HUES6 (cell line): ENCODE measurements at regions not wholly inside any gene's neighbourhood (a gene's known extent, or its start where the extent isn't known, plus 50 kb on each side); places are given as distances from the start of the nearest gene placed in this dataset.

Source experiments
- H3K27ac ChIP-seq: 2 replicates; pipeline ENCODE4 v1.7.0; 2013; ENCODE audit warnings: low read depth, mild to moderate bottlenecking, low read length, inconsistent platforms
- H3K27me3 ChIP-seq: 2 replicates; pipeline ENCODE4 v1.6.1; 2013; ENCODE audit warnings: low read length; ENCODE audit not compliant: control insufficient read depth, insufficient read depth
- H3K36me3 ChIP-seq: 2 replicates; pipeline ENCODE4 v1.6.1; 2013; ENCODE audit warnings: low read length; ENCODE audit not compliant: control insufficient read depth, insufficient read depth
- H3K4me1 ChIP-seq: 2 replicates; pipeline ENCODE4 v1.6.1; 2013; ENCODE audit warnings: low read length; ENCODE audit not compliant: control insufficient read depth, insufficient read depth
- H3K4me3 ChIP-seq: 2 replicates; pipeline ENCODE4 v1.5.1; 2013; ENCODE audit warnings: low read depth, low read length
- H3K9ac ChIP-seq: one replicate; pipeline ENCODE4 v1.6.1; 2013; ENCODE audit warnings: mild to moderate bottlenecking, low read length
- H3K9me3 ChIP-seq: 2 replicates; pipeline ENCODE4 v1.6.1; 2013; ENCODE audit warnings: low read depth, low read length; ENCODE audit not compliant: control insufficient read depth, insufficient read depth

GRCh38 chr18:68017385-68017784, 500.9 kb upstream of the DSEL start:
- no peaks in the 10 kb centered on the region for H3K4me1 ChIP-seq

DNA sequence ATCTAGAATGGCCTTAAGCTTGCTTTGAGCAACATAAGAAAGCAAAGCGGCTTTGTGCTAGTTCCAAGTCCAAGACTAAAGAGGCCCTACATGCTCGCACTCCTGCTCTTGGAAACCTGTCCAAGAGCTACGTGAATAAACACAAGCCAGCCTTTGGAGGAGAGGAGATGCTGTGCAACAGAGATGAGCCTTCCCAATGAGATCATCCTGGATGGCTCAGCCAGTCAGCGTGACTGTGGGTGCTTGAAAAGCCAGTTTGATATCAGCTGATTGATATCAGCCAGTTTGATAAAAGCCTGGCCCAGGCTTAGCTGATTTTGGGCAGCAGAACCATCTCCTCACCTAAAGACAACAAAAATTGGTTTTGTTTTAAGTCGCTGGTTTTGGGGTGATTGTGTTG, 481.0 kb upstream of the DSEL start:
- no peak overlapping the region for H3K27ac ChIP-seq
- H3K36me3 ChIP-seq = no peaks in the 10 kb centered on the region
- no peak overlapping the region for H3K9ac ChIP-seq
- H3K4me1 ChIP-seq = no peaks in the 10 kb centered on the region
- H3K9me3 ChIP-seq = peaks cover 2% of the 10 kb centered on the region; the same call in 1 of the 2 replicates
- no peaks in the 10 kb centered on the region for H3K27me3 ChIP-seq
- no peak overlapping the region for H3K4me3 ChIP-seq

More at GRCh38 chr18:68017385-68017784, 500.9 kb upstream of the DSEL start:
- Histone ChIP-seq H3K27ac (no peak overlapping the region), H3K27me3 (no peaks in the 10 kb centered on the region), H3K4me3 (no peak overlapping the region), H3K9me3 (no peaks in the 10 kb centered on the region), H3K36me3 (no peaks in the 10 kb centered on the region), H3K9ac (no peak overlapping the region)

- Histone ChIP-seq H3K27me3 (no peaks in the 10 kb centered on the region), H3K36me3 (no peaks in the 10 kb centered on the region), H3K4me3 (no peak overlapping the region), H3K9me3 (peaks cover 2% of the 10 kb centered on the region; the same call in 1 of the 2 replicates), H3K4me1 (no peaks in the 10 kb centered on the region), H3K27ac (no peak overlapping the region), H3K9ac (no peak overlapping the region)
These were observed 479.2 kb upstream of the DSEL start for GRCh38 chr18:67995769-67996168.

GRCh38 chr18:67980241-67980640, 463.7 kb upstream of the DSEL start:
- H3K27ac ChIP-seq = no peak overlapping the region
- H3K4me1 ChIP-seq = no peaks in the 10 kb centered on the region
- no peaks in the 10 kb centered on the region for H3K36me3 ChIP-seq
- no peak overlapping the region for H3K9ac ChIP-seq
- H3K4me3 ChIP-seq = no peak overlapping the region
- H3K27me3 ChIP-seq = no peaks in the 10 kb centered on the region
- H3K9me3 ChIP-seq = no peaks in the 10 kb centered on the region

DNA sequence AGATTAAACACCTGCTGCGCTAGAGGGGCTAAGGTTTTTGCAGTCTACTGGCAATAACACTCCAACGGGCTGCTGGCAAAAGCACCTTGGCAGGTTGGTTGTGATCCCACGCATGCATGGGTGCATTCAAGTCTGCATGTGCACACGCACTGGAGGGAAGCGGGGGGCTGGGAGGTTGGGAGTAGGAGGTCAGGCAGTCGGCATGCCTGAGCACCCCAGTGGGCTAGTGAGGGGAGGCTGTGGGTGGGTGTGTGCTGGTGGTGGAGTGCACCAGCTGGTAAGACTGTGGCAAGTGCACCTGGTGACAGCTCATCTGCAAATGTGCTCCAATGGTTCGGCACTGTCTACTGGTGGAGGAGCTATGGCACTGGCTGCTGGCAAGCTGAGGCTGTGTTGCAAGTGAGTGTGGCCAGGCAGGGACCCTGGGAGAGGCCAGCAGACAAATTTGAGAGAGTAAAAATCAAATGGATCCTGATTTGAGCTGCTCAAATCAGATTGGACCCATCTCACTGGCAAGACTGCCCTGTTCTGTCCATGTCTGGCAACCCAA, 460.6 kb upstream of the DSEL start:
- no peaks in the 10 kb centered on the region for H3K27me3 ChIP-seq
- H3K4me3 ChIP-seq = no peak overlapping the region
- no peak overlapping the region for H3K27ac ChIP-seq
- H3K4me1 ChIP-seq = no peaks in the 10 kb centered on the region
- H3K36me3 ChIP-seq = no peaks in the 10 kb centered on the region
- no peak overlapping the region for H3K9ac ChIP-seq
- H3K9me3 ChIP-seq = no peaks in the 10 kb centered on the region

DNA sequence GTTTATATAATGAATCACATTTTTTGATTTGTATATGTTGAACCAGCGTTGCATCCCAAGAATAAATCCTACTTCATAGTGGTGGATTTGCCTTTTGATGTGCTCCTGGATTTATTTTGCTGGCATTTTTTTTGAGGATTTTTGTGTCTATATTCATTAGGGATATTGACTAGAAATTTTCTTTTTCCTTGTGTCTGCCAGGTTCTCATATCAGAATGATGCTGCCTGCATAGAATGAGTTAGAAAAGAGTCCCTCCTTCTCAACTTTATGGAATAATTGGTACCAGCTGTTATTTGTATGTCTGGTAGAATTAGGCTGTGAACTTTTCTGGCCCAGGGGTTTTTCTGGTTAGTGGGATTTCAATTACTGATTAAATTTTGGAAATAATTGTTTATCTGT, 457.4 kb upstream of the DSEL start:
- Histone ChIP-seq H3K27ac (no peak overlapping the region), H3K9me3 (no peaks in the 10 kb centered on the region)

DNA sequence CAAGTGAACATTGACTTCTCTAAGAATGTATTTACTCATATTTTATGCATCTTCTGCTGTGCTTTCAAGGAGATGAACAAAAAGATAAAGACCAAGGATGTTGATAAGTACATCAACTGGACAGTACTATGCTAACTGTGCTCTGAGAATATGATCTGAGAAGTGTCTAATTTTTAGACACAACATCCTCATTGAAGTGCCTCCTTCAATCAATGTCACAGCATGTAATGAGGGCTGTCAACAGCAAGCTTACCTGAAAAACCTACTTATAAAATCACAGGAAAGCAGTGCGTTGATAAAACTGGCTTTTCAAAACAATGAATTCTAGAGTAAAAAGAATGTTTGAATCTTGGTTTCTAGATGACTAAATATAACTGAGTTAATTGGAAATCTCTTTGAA, 452.9 kb upstream of the DSEL start:
- no peak overlapping the region for H3K9ac ChIP-seq
- no peak overlapping the region for H3K4me3 ChIP-seq
- H3K4me1 ChIP-seq = no peaks in the 10 kb centered on the region
- H3K27ac ChIP-seq = no peak overlapping the region
- H3K9me3 ChIP-seq = no peaks in the 10 kb centered on the region
- no peaks in the 10 kb centered on the region for H3K27me3 ChIP-seq
- H3K36me3 ChIP-seq = no peaks in the 10 kb centered on the region

More for the DNA sequence above, 457.4 kb upstream of the DSEL start:
- H3K4me1 ChIP-seq = no peaks in the 10 kb centered on the region
- H3K4me3 ChIP-seq = no peak overlapping the region
- no peak overlapping the region for H3K9ac ChIP-seq
- no peaks in the 10 kb centered on the region for H3K36me3 ChIP-seq
- no peaks in the 10 kb centered on the region for H3K27me3 ChIP-seq

DNA sequence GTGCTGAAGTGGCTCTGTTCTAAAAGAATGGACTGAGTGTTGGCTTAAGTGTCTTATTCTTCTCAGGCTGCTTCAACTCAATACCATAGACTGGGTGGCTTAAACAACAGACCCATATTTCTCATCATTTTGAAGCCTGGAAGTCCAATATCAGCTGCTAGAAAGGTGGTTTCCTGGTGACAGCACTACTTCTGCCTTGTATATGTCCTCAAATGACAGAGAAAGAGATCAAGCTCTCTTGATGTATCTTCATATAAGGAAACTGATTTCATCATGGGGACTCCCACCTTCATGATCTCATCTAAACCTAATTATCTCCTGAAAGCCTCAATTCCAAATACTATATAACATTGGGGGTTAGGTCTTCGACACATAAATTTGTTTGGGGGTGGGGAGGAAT, 449.7 kb upstream of the DSEL start:
- H3K27ac ChIP-seq = no peak overlapping the region
- no peaks in the 10 kb centered on the region for H3K36me3 ChIP-seq
- no peaks in the 10 kb centered on the region for H3K4me1 ChIP-seq
- H3K27me3 ChIP-seq = no peaks in the 10 kb centered on the region
- H3K9ac ChIP-seq = no peak overlapping the region
- no peaks in the 10 kb centered on the region for H3K9me3 ChIP-seq
- no peak overlapping the region for H3K4me3 ChIP-seq

- no peak overlapping the region for H3K4me3 ChIP-seq
- no peak overlapping the region for H3K27ac ChIP-seq
- no peaks in the 10 kb centered on the region for H3K4me1 ChIP-seq
- H3K9me3 ChIP-seq = no peaks in the 10 kb centered on the region
- H3K36me3 ChIP-seq = no peaks in the 10 kb centered on the region
- no peak overlapping the region for H3K9ac ChIP-seq
- no peaks in the 10 kb centered on the region for H3K27me3 ChIP-seq
These were observed 447.9 kb upstream of the DSEL start for GRCh38 chr18:67964462-67964861.

DNA sequence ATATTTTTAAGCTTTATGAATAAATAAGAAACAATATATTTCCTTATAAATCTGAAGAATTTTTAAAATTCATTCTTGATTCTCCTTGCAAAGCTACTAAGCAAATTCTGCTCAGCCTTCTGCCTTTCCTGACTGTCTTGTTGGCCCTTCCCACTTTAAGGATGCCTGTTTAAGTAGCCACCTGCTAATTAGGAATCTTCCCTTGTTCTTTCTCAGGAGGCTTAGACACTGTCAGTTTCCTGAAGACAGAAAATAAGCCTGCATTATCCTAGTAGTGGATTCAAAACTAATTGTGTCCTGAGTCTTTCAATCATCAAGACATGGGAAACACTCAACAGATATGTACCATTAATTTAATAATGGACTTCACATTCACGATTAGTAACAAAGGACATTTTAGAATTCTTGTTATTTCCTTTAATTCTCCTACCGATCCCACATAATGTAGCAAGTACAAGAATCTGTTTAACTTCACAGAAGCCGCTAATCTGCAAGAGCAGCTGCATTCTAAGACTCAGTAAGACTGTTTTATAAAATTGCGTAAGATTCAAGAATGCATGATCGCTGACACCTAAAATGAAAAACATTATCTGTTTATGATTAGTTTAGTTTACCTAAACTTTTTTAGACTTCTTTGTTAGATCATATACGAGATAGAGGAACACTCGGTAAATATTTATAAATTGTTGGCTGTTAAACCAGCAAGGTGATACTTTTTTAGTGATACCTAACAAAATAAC, 445.4 kb upstream of the DSEL start:
- no peak overlapping the region for H3K4me3 ChIP-seq
- H3K9ac ChIP-seq = no peak overlapping the region
- no peaks in the 10 kb centered on the region for H3K36me3 ChIP-seq
- H3K27ac ChIP-seq = no peak overlapping the region
- H3K27me3 ChIP-seq = no peaks in the 10 kb centered on the region
- no peaks in the 10 kb centered on the region for H3K9me3 ChIP-seq
- H3K4me1 ChIP-seq = peaks cover 9% of the 10 kb centered on the region; the same call in 1 of the 2 replicates

- Histone ChIP-seq H3K9me3 (no peaks in the 10 kb centered on the region), H3K9ac (no peak overlapping the region), H3K27me3 (no peaks in the 10 kb centered on the region), H3K27ac (no peak overlapping the region), H3K4me1 (peaks cover 10% of the 10 kb centered on the region; the same call in 1 of the 2 replicates), H3K4me3 (no peak overlapping the region), H3K36me3 (no peaks in the 10 kb centered on the region)
These were observed 441.2 kb upstream of the DSEL start for GRCh38 chr18:67957684-67958083.
